Esophagus squamous epithelium (tissue), 4 donors: ENCODE measurements at regions not wholly inside any gene's neighbourhood (a gene's known extent, or its start where the extent isn't known, plus 50 kb on each side); places are given as distances from the start of the nearest gene placed in this dataset.

Experiments
- POLR2A ChIP-seq, 4 donors: fragments of 450-650 bp; IDR thresholded peaks; one replicate each; pipeline ENCODE4 v1.6.1; 2017; ENCODE audit warnings: antibody characterized with exemption in 4 of 4, mild to moderate bottlenecking in 4 of 4, moderate library complexity in 3 of 4
- TF ChIP-seq, protein P1 (sequence below), 6 experiments: fragments of 450-650 bp in 4 of 6; fragments of 200-600 bp in 2 of 6; sonication (generic) in 2 of 6; IDR thresholded peaks; one replicate each; pipeline ENCODE4 v1.5.1; 2016 to 2019; ENCODE audit warnings: antibody characterized with exemption in 6 of 6, mild to moderate bottlenecking in 4 of 6, moderate library complexity in 4 of 6

DNA sequence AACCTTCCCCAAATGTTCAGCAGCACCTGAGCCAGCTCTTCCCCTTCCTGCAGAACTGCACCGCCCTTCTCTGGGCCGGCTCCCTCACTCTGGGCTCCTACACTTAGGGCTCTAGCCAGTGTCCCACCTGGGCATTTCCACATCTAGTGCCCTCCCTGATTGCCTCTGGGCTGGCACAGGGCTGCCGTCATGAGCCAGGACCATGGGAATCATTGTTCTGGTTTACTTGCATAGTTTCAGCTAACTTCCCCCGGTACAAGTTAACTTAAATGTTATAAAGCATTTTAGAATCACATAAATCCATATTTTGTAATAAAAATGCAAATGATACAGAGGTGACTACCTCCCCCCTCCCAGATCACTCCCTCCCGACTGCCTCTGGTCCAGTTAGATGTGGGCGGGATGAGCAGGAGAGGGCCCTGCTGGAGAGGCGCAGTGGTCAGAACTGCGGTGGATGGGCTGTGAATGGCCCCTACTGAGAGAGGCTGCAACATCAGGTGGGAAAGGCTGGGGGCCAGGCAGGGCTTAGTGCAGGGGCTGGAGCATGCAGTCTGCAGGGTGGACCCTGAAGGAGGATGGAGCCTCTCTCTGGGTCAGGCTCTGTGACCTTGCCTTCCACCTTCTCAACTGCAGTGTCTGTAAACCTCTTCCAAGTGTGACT, 371.4 kb upstream of the C1orf174 start:
- TF ChIP-seq, protein P1, sequence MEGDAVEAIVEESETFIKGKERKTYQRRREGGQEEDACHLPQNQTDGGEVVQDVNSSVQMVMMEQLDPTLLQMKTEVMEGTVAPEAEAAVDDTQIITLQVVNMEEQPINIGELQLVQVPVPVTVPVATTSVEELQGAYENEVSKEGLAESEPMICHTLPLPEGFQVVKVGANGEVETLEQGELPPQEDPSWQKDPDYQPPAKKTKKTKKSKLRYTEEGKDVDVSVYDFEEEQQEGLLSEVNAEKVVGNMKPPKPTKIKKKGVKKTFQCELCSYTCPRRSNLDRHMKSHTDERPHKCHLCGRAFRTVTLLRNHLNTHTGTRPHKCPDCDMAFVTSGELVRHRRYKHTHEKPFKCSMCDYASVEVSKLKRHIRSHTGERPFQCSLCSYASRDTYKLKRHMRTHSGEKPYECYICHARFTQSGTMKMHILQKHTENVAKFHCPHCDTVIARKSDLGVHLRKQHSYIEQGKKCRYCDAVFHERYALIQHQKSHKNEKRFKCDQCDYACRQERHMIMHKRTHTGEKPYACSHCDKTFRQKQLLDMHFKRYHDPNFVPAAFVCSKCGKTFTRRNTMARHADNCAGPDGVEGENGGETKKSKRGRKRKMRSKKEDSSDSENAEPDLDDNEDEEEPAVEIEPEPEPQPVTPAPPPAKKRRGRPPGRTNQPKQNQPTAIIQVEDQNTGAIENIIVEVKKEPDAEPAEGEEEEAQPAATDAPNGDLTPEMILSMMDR (IDR thresholded peaks at IDR 0.05), result no peak
- no peak for TF ChIP-seq POLR2A (IDR thresholded peaks at IDR 0.05)
